ENCODE measurements at regions not wholly inside any gene's neighbourhood (a gene's known extent, or its start where the extent isn't known, plus 50 kb on each side); places are given as distances from the start of the nearest gene placed in this dataset.

- ATAC-seq (peak; percentile 59), DNase-seq (peak; percentile 11)
Measured at GRCh38 chr4:174120446-174121295, 162.8 kb downstream of the FBXO8 start.

GRCh38 chr4:174119830-174120229 lies 163.6 kb downstream of the FBXO8 start:
- DNase-seq: no peak
- no peak for ATAC-seq

- DNase-seq: no peak
- no peak for ATAC-seq
Measured at GRCh38 chr4:174119051-174119450, 164.4 kb downstream of the FBXO8 start.

- DNase-seq (no peak), ATAC-seq (no peak)
Measured at GRCh38 chr4:174118171-174118570, 165.3 kb downstream of the FBXO8 start.

- DNase-seq: no peak
- no peak for ATAC-seq
Measured at GRCh38 chr4:174117445-174117844, 166.0 kb downstream of the FBXO8 start.

GRCh38 chr4:174116021-174116420 lies 167.4 kb downstream of the FBXO8 start:
- ATAC-seq (no peak), DNase-seq (no peak)

GRCh38 chr4:174111422-174111821 lies 172.0 kb downstream of the FBXO8 start:
- no peak for ATAC-seq
- no peak for DNase-seq

GRCh38 chr4:174110180-174110579 lies 173.3 kb downstream of the FBXO8 start:
- no peak for DNase-seq
- ATAC-seq: no peak

GRCh38 chr4:174107746-174108354 lies 175.6 kb downstream of the FBXO8 start:
- no peak for DNase-seq
- no peak for ATAC-seq

- ATAC-seq: no peak
- DNase-seq: no peak
Measured at GRCh38 chr4:174105202-174105601, 178.3 kb downstream of the FBXO8 start.

- DNase-seq: no peak
- no peak for ATAC-seq
Measured at GRCh38 chr4:174100910-174101309, 182.6 kb downstream of the FBXO8 start.

GRCh38 chr4:174099712-174100111 lies 183.8 kb downstream of the FBXO8 start:
- ATAC-seq: no peak
- no peak for DNase-seq

GRCh38 chr4:174096999-174097398 lies 186.5 kb downstream of the FBXO8 start:
- no peak for DNase-seq
- no peak for ATAC-seq

- DNase-seq: no peak
- ATAC-seq: no peak
Measured at GRCh38 chr4:174096456-174096855, 187.0 kb downstream of the FBXO8 start.

GRCh38 chr4:174091130-174091529 lies 192.3 kb downstream of the FBXO8 start:
- no peak for DNase-seq
- no peak for ATAC-seq

GRCh38 chr4:174089711-174090110 lies 193.8 kb downstream of the FBXO8 start:
- ATAC-seq (no peak), DNase-seq (no peak)

- DNase-seq (no peak), ATAC-seq (no peak)
Measured at GRCh38 chr4:174088795-174089194, 194.7 kb downstream of the FBXO8 start.

- DNase-seq: no peak
- ATAC-seq: no peak
Measured at GRCh38 chr4:174086829-174087799, 196.4 kb downstream of the FBXO8 start.

GRCh38 chr4:174084981-174085380 lies 198.5 kb downstream of the FBXO8 start:
- DNase-seq: no peak
- no peak for ATAC-seq

- DNase-seq (no peak), ATAC-seq (no peak)
Measured at GRCh38 chr4:174084542-174084941, 198.9 kb downstream of the FBXO8 start.

GRCh38 chr4:174080361-174080760 lies 203.1 kb downstream of the FBXO8 start:
- DNase-seq (no peak), ATAC-seq (no peak)

- DNase-seq (no peak), ATAC-seq (no peak)
Measured at GRCh38 chr4:174071595-174071994, 211.9 kb downstream of the FBXO8 start.

Data from stimulated activated naive CD8-positive, alpha-beta T cell treated with anti-CD3 and anti-CD28 coated beads, Interleukin-15, Interleukin-2, amounts not matched to agents 100 U/mL and 50 U/mL, for 24 hours (primary cell).